MCF 10A (cell line): ENCODE measurements at regions not wholly inside any gene's neighbourhood (a gene's known extent, or its start where the extent isn't known, plus 50 kb on each side); places are given as distances from the start of the nearest gene placed in this dataset.

Source experiments
- BruUV-seq: library from RNA; stranded (reverse); fragments of 400-500 nt; replicated peaks from 2 replicates; lab custom pipeline; 2021; lab: Mats Ljungman, UMichigan
- CTCF ChIA-PET: fragments of 300-600 bp; sonication (Branson Sonifier 250); formaldehyde crosslinking; extraction: SDS; loops from one replicate; lab custom pipeline; 2021; ENCODE audit warnings: antibody characterized with exemption, inconsistent platforms; lab: Yijun Ruan, JAX
- POLR2A ChIA-PET: fragments of 300-600, 350-650 bp; sonication (Branson Sonifier 250); formaldehyde crosslinking; extraction: SDS; loops from one replicate; lab custom pipeline; 2020; ENCODE audit warnings: antibody characterized with exemption, inconsistent platforms; lab: Yijun Ruan, JAX
- DNase-seq: peaks from one replicate; pipeline ENCODE4 v3.0.0-alpha.2; 2018; ENCODE audit not compliant: unreplicated experiment
- H3K27ac Mint-ChIP-seq: one replicate; pipeline ENCODE4 v1.8.0; 2022; ENCODE audit warnings: mild to moderate bottlenecking, low read depth, mixed read lengths; ENCODE audit not compliant: unreplicated experiment
- H3K27me3 Mint-ChIP-seq: one replicate; pipeline ENCODE4 v1.8.0; 2022; ENCODE audit warnings: mixed read lengths; ENCODE audit not compliant: insufficient read depth, unreplicated experiment
- H3K36me3 Mint-ChIP-seq: one replicate; pipeline ENCODE4 v1.8.0; 2022; ENCODE audit warnings: mild to moderate bottlenecking, moderate library complexity, mixed read lengths; ENCODE audit not compliant: insufficient read depth, unreplicated experiment
- H3K4me1 Mint-ChIP-seq: one replicate; pipeline ENCODE4 v1.8.0; 2022; ENCODE audit warnings: mixed read lengths; ENCODE audit not compliant: insufficient read depth, unreplicated experiment
- H3K4me3 Mint-ChIP-seq: one replicate; pipeline ENCODE4 v1.8.0; 2022; ENCODE audit warnings: mild to moderate bottlenecking, moderate library complexity, mixed read lengths; ENCODE audit not compliant: unreplicated experiment
- H3K9me3 Mint-ChIP-seq: one replicate; pipeline ENCODE4 v1.8.0; 2022; ENCODE audit warnings: mixed read lengths; ENCODE audit not compliant: unreplicated experiment
- CTCF ChIP-seq: fragments of 200-600 bp; IDR thresholded peaks from one replicate; pipeline ENCODE4 v1.8.0; 2022; ENCODE audit warnings: antibody characterized with exemption, mild to moderate bottlenecking; ENCODE audit not compliant: unreplicated experiment
- intact Hi-C: fragments of 100-400 bp; cut with micrococcal nuclease; formaldehyde crosslinking; loops from 2 replicates; pipeline ENCODE4 v1.14.1; 2022

GRCh38 chrX:107547621-107548020 is 80.7 kb upstream of the PRPS1 start:
- no peak for DNase-seq
- H3K4me3 Mint-ChIP-seq = no peak overlapping the region
- ChIA-PET POLR2A (no interaction called here), CTCF (interaction anchor here (0.5 to 2.2 kb wide), 4 partner anchors 9 to 361 kb away, joined by 3 to 4 read pairs (median 3); no protein-coding TSS in a partner anchor)
- no peaks in the 10 kb centered on the region for H3K36me3 Mint-ChIP-seq
- no peak for TF ChIP-seq CTCF
- H3K27ac Mint-ChIP-seq = no peak overlapping the region
- peaks cover 71% of the 10 kb centered on the region for H3K27me3 Mint-ChIP-seq
- intact Hi-C loops = no loop called here
- BruUV-seq = no TSS peak
- no peaks in the 10 kb centered on the region for H3K9me3 Mint-ChIP-seq
- no peaks in the 10 kb centered on the region for H3K4me1 Mint-ChIP-seq

- intact Hi-C loops = no loop called here
- Mint-ChIP-seq H3K4me3 (no peak overlapping the region), H3K27me3 (peaks cover 60% of the 10 kb centered on the region), H3K4me1 (no peaks in the 10 kb centered on the region), H3K9me3 (no peaks in the 10 kb centered on the region), H3K36me3 (no peaks in the 10 kb centered on the region), H3K27ac (no peak overlapping the region)
- DNase-seq = no peak
- no TSS peak for BruUV-seq
- ChIA-PET CTCF (interaction anchor here (2.2 kb wide), 1 partner anchor 10 kb away, joined by 4 read pairs; no protein-coding TSS in a partner anchor), POLR2A (no interaction called here)
- no peak for TF ChIP-seq CTCF
Measured at GRCh38 chrX:107548775-107549174, 79.5 kb upstream of the PRPS1 start.

GRCh38 chrX:107549504-107549903 is 78.8 kb upstream of the PRPS1 start:
- POLR2A ChIA-PET = interaction anchor here (0.7 kb wide), 1 partner anchor 172 kb away, joined by 3 read pairs; no protein-coding TSS in a partner anchor
- no peaks in the 10 kb centered on the region for H3K36me3 Mint-ChIP-seq
- no peak for DNase-seq
- H3K27ac Mint-ChIP-seq = no peak overlapping the region
- peaks cover 67% of the 10 kb centered on the region for H3K27me3 Mint-ChIP-seq
- TF ChIP-seq CTCF = no peak
- H3K4me1 Mint-ChIP-seq = no peaks in the 10 kb centered on the region
- no TSS peak for BruUV-seq
- no peak overlapping the region for H3K4me3 Mint-ChIP-seq
- intact Hi-C loops = no loop called here
- CTCF ChIA-PET = no interaction called here
- H3K9me3 Mint-ChIP-seq = no peaks in the 10 kb centered on the region

- ChIA-PET CTCF (interaction anchor here (0.7 kb wide), 1 partner anchor 13 kb away, joined by 3 read pairs; no protein-coding TSS in a partner anchor), POLR2A (interaction anchor here (0.7 kb wide), 1 partner anchor 15 kb away, joined by 3 read pairs; no protein-coding TSS in a partner anchor)
- TF ChIP-seq CTCF = no peak
- Mint-ChIP-seq H3K27ac (no peak overlapping the region), H3K36me3 (no peaks in the 10 kb centered on the region), H3K27me3 (peaks cover 77% of the 10 kb centered on the region), H3K4me1 (no peaks in the 10 kb centered on the region), H3K9me3 (no peaks in the 10 kb centered on the region), H3K4me3 (no peak overlapping the region)
- BruUV-seq = no TSS peak
- DNase-seq = no peak
- intact Hi-C loops = no loop called here
Measured at GRCh38 chrX:107551546-107551945, 76.8 kb upstream of the PRPS1 start.
